NCI-H345 treated with DMSO at 0.1 percent for 48 hours (cell line): ENCODE measurements at regions not wholly inside any gene's neighbourhood (a gene's known extent, or its start where the extent isn't known, plus 50 kb on each side); places are given as distances from the start of the nearest gene placed in this dataset.
"Not testable (repeated sequence)": the region's sequence is repeated elsewhere in the genome, so short reads cannot be mapped to it uniquely, and the experiment has no call there.

Source experiments
- DNase-seq: peaks from one replicate; lab custom pipeline; 2025; ENCODE audit not compliant: unreplicated experiment; lab: John Stamatoyannopoulos, UW

- DNase-seq: no peak
Observed at GRCh38 chr7:138169441-138169851, 93.2 kb downstream of the AKR1D1 start.

GRCh38 chr7:138170298-138170697 is 94.0 kb downstream of the AKR1D1 start:
- no peak for DNase-seq

- no peak for DNase-seq
Observed at GRCh38 chr7:138170959-138171703, 94.9 kb downstream of the AKR1D1 start.

- no peak for DNase-seq
Observed at GRCh38 chr7:138173548-138173947, 97.3 kb downstream of the AKR1D1 start.

- no peak for DNase-seq
Observed at GRCh38 chr7:138176060-138176459, 99.8 kb downstream of the AKR1D1 start.

GRCh38 chr7:138184191-138184590 is 107.9 kb downstream of the AKR1D1 start:
- DNase-seq: no peak

- DNase-seq: no peak
Observed at GRCh38 chr7:138185132-138185908, 109.1 kb downstream of the AKR1D1 start.

GRCh38 chr7:138186951-138187351 is 110.7 kb downstream of the AKR1D1 start:
- no peak for DNase-seq

GRCh38 chr7:138188290-138188858 is 112.1 kb downstream of the AKR1D1 start:
- DNase-seq: no peak

GRCh38 chr7:138194567-138194966 is 118.3 kb downstream of the AKR1D1 start:
- no peak for DNase-seq

GRCh38 chr7:138195151-138195571 is 118.9 kb downstream of the AKR1D1 start:
- DNase-seq: no peak

- DNase-seq: not testable (repeated sequence)
Observed at GRCh38 chr7:138196503-138196946, 120.3 kb downstream of the AKR1D1 start.

- DNase-seq: no peak
Observed at GRCh38 chr7:138196971-138197896, 121.0 kb downstream of the AKR1D1 start.

- no peak for DNase-seq
Observed at GRCh38 chr7:138204285-138204981, 128.2 kb downstream of the AKR1D1 start.

- DNase-seq: no peak
Observed at GRCh38 chr7:138204982-138205298, 128.7 kb downstream of the AKR1D1 start.

- DNase-seq: no peak
Observed at GRCh38 chr7:138205614-138206150, 129.4 kb downstream of the AKR1D1 start.

GRCh38 chr7:138207555-138207971 is 131.3 kb downstream of the AKR1D1 start:
- no peak for DNase-seq

GRCh38 chr7:138208142-138208570 is 131.9 kb downstream of the AKR1D1 start:
- DNase-seq: no peak

- DNase-seq: no peak
Observed at GRCh38 chr7:138208864-138209263, 132.6 kb downstream of the AKR1D1 start.

- no peak for DNase-seq
Observed at GRCh38 chr7:138212314-138212713, 136.1 kb downstream of the AKR1D1 start.
